ENCODE measurements at regions not wholly inside any gene's neighbourhood (a gene's known extent, or its start where the extent isn't known, plus 50 kb on each side); places are given as distances from the start of the nearest gene placed in this dataset.
"Not testable (repeated sequence)": the region's sequence is repeated elsewhere in the genome, so short reads cannot be mapped to it uniquely, and the experiment has no call there.

- intact Hi-C loops (cut with DNase I); DNase-seq (ENCODE audit: low spot score): not testable (repeated sequence)
These were observed 105.1 kb downstream of the LRRC74B start for GRCh38 chr22:21150863-21151262.

GRCh38 chr22:21187841-21188240 lies 142.1 kb downstream of the LRRC74B start:
- DNase-seq (ENCODE audit: low spot score); intact Hi-C loops (cut with DNase I): not testable (repeated sequence)

DNA sequence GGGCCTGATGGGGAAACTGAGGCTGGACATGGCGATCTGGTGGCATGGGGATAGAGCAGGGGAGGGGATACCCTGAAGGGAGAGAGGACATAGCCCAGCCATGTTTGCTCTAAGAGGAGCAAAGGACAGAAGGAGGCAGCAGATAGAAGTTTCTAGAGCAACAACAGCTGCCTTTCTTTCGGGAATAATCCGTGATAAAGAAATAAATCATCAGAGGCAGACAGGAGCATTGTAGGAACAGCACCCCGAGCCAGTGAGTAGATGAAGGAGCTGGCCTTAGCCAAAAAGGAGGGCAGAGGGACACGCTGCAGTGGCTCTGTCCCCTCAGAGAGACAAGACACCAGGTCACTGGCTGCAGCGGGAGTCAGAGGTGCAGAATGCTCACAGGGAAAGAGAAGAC lies 166.3 kb downstream of the LRRC74B start:
- intact Hi-C loops (cut with DNase I); DNase-seq (ENCODE audit: low spot score): not testable (repeated sequence)

- intact Hi-C loops (cut with DNase I); DNase-seq (ENCODE audit: low spot score): not testable (repeated sequence)
These were observed 167.4 kb upstream of the RIMBP3B start for GRCh38 chr22:21215973-21216731.

DNA sequence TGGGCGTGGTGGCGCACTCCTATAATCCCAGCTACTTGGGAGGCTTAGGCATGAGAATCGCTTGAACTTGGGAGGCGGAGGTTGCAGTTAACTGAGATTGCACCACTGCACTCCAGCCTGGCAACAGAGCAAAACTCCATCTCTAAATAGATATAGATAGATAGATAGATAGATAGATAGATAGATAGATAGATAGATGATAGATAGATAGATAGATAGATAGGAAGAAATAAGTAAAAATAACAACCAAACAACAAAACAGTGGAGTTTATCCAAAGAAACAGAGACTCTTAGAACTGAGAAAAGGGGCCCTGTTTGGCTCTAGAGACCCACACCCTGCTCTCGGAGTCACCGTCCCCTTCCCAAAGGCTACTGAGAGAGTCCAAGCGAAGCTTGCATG lies 158.7 kb upstream of the RIMBP3B start:
- intact Hi-C loops (cut with DNase I); DNase-seq (ENCODE audit: low spot score): not testable (repeated sequence)

DNA sequence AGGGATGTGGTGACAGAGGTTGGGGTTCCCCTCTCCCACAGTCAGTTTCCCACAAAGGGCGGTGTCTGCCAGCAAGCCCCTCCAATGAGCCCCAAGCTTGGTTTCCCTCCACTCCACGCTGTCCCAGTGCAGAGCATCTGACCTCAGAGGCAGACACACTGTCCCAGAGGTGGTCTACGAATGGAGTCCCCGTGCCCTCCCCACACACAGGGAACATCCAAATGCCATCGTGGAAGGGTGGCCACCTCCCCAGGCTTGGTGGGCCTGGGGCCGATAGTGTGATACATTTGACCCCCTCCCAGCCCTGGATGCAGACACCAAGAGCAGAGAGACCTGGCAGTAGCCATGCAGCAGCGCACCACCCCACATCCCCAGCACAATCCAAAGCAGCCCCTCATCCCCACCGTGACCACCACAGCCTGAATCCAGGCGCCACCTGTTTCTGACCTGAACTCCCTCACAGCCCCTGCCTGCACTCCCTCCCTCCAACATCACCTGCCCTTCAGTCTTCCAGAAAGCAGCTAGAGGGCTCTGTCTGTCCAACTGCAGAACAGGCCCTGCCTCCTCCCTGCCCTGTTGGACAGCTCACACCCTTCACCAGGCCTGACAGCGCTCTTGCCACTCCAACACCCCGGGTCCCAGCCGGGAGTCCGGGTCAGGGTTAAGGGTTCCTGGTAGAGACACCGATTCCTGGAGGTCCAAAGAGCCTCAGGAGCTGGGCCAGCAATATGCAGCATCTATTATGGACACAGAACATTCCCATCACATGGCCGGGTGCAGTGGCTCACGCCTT lies 156.5 kb upstream of the RIMBP3B start:
- DNase-seq (ENCODE audit: low spot score) = peak; percentile 54
- intact Hi-C loops (cut with DNase I) = not testable (repeated sequence)

DNA sequence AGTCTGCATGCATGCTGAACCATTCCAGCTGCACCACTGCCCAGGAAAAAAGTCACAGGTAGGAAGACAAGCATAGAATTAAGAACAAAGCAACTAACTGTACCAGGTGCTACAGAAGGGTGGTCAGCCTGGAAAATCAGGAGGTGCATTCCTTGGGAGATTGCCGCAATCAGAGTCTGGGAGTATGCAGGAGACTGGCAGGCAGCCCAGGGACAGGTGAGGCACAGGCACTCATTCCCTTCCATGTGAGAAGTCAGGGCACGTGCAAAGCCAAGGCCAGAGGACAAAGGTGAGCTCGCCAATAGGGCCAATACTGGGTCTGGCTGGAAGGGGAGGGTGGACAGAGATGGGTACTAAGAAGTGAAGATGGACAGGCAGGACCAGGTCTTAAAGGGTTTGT lies 132.1 kb upstream of the RIMBP3B start:
- DNase-seq (ENCODE audit: low spot score); intact Hi-C loops (cut with DNase I): not testable (repeated sequence)

DNA sequence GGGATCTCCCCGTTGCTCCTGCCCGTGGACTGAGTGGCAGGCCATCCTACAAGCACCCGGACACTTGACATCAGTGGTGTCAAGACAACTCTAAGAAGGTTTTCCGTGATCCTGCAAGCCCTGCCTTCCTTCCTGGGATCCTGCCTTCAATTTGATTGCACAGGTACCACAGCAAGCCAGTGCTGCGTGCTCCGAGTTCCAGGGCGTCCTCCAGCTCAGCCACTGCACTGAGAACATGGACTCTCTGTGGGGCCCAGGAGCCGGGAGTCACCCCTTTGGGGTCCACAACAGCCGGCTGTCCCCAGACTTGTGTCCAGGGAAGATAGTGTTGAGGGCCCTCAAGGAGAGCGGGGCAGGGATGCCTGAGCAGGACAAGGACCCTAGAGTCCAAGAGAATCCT lies 100.9 kb upstream of the RIMBP3B start:
- intact Hi-C loops (cut with DNase I) = not testable (repeated sequence)
- peak; percentile 43 for DNase-seq (ENCODE audit: low spot score)

DNA sequence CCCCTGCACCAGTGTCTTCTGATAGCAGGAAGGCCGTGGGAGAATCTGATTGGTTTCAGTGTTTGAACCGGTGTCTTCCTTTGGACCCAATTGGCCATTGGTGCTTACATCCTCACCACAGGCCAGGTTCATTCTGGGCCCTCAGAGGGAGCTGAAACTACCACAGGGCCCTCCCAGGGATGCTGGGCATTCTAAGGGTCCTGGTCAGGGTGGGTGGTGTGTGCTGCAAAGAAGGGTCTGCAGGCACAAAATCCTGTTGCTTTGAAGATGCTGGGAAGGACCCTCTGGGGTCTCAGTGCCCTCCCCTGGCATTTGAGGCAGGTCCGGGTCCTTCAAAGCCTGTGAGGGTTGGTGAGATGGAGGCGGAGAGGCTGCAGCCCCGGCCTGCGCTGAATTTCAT lies 89.8 kb upstream of the RIMBP3B start:
- peak; percentile 72 for DNase-seq (ENCODE audit: low spot score)
- intact Hi-C loops (cut with DNase I) = not testable (repeated sequence)

GRCh38 chr22:21327629-21328028 lies 55.9 kb upstream of the RIMBP3B start:
- DNase-seq (ENCODE audit: low spot score); intact Hi-C loops (cut with DNase I): not testable (repeated sequence)

Measured in cardiac septum (tissue), 1 donor.